ENCODE measurements at regions not wholly inside any gene's neighbourhood (a gene's known extent, or its start where the extent isn't known, plus 50 kb on each side); places are given as distances from the start of the nearest gene placed in this dataset.
A peak's percentile ranks its signal among the peaks of the same experiment; 100 is the strongest.

- H3K9ac ChIP-seq (ENCODE audit: insufficient read depth, low read length, poor library complexity, severe bottlenecking) = no peak overlapping the region
- peaks cover 3 to 21% of the 10 kb centered on the region in 2 donors for H3K27me3 ChIP-seq (ENCODE audit: control insufficient read depth in 2 of 2, insufficient read depth in 2 of 2, low read length in 2 of 2)
- no peaks in the 10 kb centered on the region for H3K4me1 ChIP-seq (ENCODE audit: control insufficient read depth in 1 of 2, insufficient read depth in 2 of 2, low read length in 2 of 2)
- Mint-ChIP-seq H3K27ac (peak overlapping the region in 1 of 7 donors; percentile 41), H3K4me1 (no peaks in the 10 kb centered on the region), H3K36me3 (no peaks in the 10 kb centered on the region), H3K4me3 (peak overlapping the region in 1 of 2 donors; percentile 66), H3K27me3 (ENCODE audit: low read depth in 3 of 3) (peaks cover 23 to 26% (median 24%) of the 10 kb centered on the region in 3 donors), H3K9me3 (peaks cover 0 to 11% (median 5%) of the 10 kb centered on the region in 7 donors)
- H2AFZ ChIP-seq (ENCODE audit: insufficient read depth, low read depth, low read length, poor library complexity, severe bottlenecking) = no peak overlapping the region
- H3K27ac ChIP-seq (ENCODE audit: low read depth in 1 of 2, low read length in 2 of 2) = no peak overlapping the region
- H4K20me1 ChIP-seq (ENCODE audit: insufficient read depth, low read length) = no peaks in the 10 kb centered on the region
- intact Hi-C loops (cut with micrococcal nuclease) = no loop called here
- H3K4me2 ChIP-seq (replicated peaks; ENCODE audit: extremely low read depth, low read length, poor library complexity, severe bottlenecking) = no peak overlapping the region
- H3K9me3 ChIP-seq (replicated peaks in 1 of 2; ENCODE audit: control insufficient read depth in 1 of 2, insufficient read depth in 1 of 2, low read length in 2 of 2) = no peaks in the 10 kb centered on the region
- DNase-seq = no peak
- no peak for TF ChIP-seq CTCF (IDR thresholded peaks at IDR 0.05)
- no peaks in the 10 kb centered on the region for H3K36me3 ChIP-seq (replicated peaks in 1 of 2; ENCODE audit: control insufficient read depth in 1 of 2, insufficient read depth in 2 of 2, low read length in 2 of 2)
- H3K4me3 ChIP-seq (replicated peaks in 1 of 3; ENCODE audit: low read depth in 2 of 3, low read length in 3 of 3) = no peak overlapping the region
- WGBS (ENCODE audit: insufficient coverage) = 22% methylated on average over 27 of the region's 55 CpGs
- no peaks in the 10 kb centered on the region for H3K79me2 ChIP-seq (ENCODE audit: insufficient read depth, low read length)
These were observed 417.8 kb upstream of the TMTC1 start for GRCh38 chr12:30201301-30202160.

- H3K27ac Mint-ChIP-seq = no peak overlapping the region
- H3K27ac ChIP-seq (ENCODE audit: low read depth in 1 of 2, low read length in 2 of 2) = no peak overlapping the region
- 6% methylated on average over 12 of the region's 24 CpGs for WGBS (ENCODE audit: insufficient coverage)
- H3K9me3 Mint-ChIP-seq = peaks cover 0 to 11% (median 5%) of the 10 kb centered on the region in 7 donors
- no peaks in the 10 kb centered on the region for H3K36me3 ChIP-seq (replicated peaks in 1 of 2; ENCODE audit: control insufficient read depth in 1 of 2, insufficient read depth in 2 of 2, low read length in 2 of 2)
- H3K4me2 ChIP-seq (replicated peaks; ENCODE audit: extremely low read depth, low read length, poor library complexity, severe bottlenecking) = no peak overlapping the region
- no peak for TF ChIP-seq CTCF (IDR thresholded peaks at IDR 0.05)
- no peak overlapping the region for H2AFZ ChIP-seq (ENCODE audit: insufficient read depth, low read depth, low read length, poor library complexity, severe bottlenecking)
- H3K9ac ChIP-seq (ENCODE audit: insufficient read depth, low read length, poor library complexity, severe bottlenecking) = no peak overlapping the region
- no peaks in the 10 kb centered on the region for H3K4me1 ChIP-seq (ENCODE audit: control insufficient read depth in 1 of 2, insufficient read depth in 2 of 2, low read length in 2 of 2)
- peaks cover 3 to 21% of the 10 kb centered on the region in 2 donors for H3K27me3 ChIP-seq (ENCODE audit: control insufficient read depth in 2 of 2, insufficient read depth in 2 of 2, low read length in 2 of 2)
- H3K4me1 Mint-ChIP-seq = no peaks in the 10 kb centered on the region
- no peaks in the 10 kb centered on the region for H3K9me3 ChIP-seq (replicated peaks in 1 of 2; ENCODE audit: control insufficient read depth in 1 of 2, insufficient read depth in 1 of 2, low read length in 2 of 2)
- no peak for DNase-seq
- no peaks in the 10 kb centered on the region for H3K36me3 Mint-ChIP-seq
- no peak overlapping the region for H3K4me3 ChIP-seq (replicated peaks in 1 of 3; ENCODE audit: low read depth in 2 of 3, low read length in 3 of 3)
- no peaks in the 10 kb centered on the region for H3K79me2 ChIP-seq (ENCODE audit: insufficient read depth, low read length)
- no peaks in the 10 kb centered on the region for H4K20me1 ChIP-seq (ENCODE audit: insufficient read depth, low read length)
- H3K4me3 Mint-ChIP-seq = peak overlapping the region in 1 of 2 donors; percentile 62
- peaks cover 23 to 26% (median 24%) of the 10 kb centered on the region in 3 donors for H3K27me3 Mint-ChIP-seq (ENCODE audit: low read depth in 3 of 3)
- intact Hi-C loops (cut with micrococcal nuclease) = no loop called here
These were observed 417.1 kb upstream of the TMTC1 start for GRCh38 chr12:30200864-30201263.
